NCI-H82 treated with DMSO at 0.1 percent for 48 hours (cell line): ENCODE measurements at regions not wholly inside any gene's neighbourhood (a gene's known extent, or its start where the extent isn't known, plus 50 kb on each side); places are given as distances from the start of the nearest gene placed in this dataset.

Source experiments
- DNase-seq: peaks from one replicate; lab custom pipeline; 2025; ENCODE audit not compliant: unreplicated experiment; lab: John Stamatoyannopoulos, UW

- DNase-seq, result no peak
These were observed 438.8 kb upstream of the TGFBR2 start for GRCh38 chr3:30167541-30168011.

- no peak for DNase-seq
These were observed 436.9 kb upstream of the TGFBR2 start for GRCh38 chr3:30169487-30169886.

- DNase-seq, result no peak
These were observed 435.5 kb upstream of the TGFBR2 start for GRCh38 chr3:30170681-30171438.

GRCh38 chr3:30174357-30174756, 432.0 kb upstream of the TGFBR2 start:
- no peak for DNase-seq

GRCh38 chr3:30180310-30181177, 425.9 kb upstream of the TGFBR2 start:
- DNase-seq, result no peak

- no peak for DNase-seq
These were observed 425.3 kb upstream of the TGFBR2 start for GRCh38 chr3:30181178-30181465.

- no peak for DNase-seq
These were observed 424.8 kb upstream of the TGFBR2 start for GRCh38 chr3:30181581-30181980.

- no peak for DNase-seq
These were observed 423.0 kb upstream of the TGFBR2 start for GRCh38 chr3:30183421-30183820.

- DNase-seq, result no peak
These were observed 422.1 kb upstream of the TGFBR2 start for GRCh38 chr3:30184091-30184810.

- DNase-seq, result no peak
These were observed 420.5 kb upstream of the TGFBR2 start for GRCh38 chr3:30185872-30186271.

GRCh38 chr3:30186741-30187219, 419.6 kb upstream of the TGFBR2 start:
- DNase-seq, result no peak

- DNase-seq, result no peak
These were observed 419.0 kb upstream of the TGFBR2 start for GRCh38 chr3:30187366-30187765.

GRCh38 chr3:30188713-30189112, 417.7 kb upstream of the TGFBR2 start:
- DNase-seq, result no peak

GRCh38 chr3:30189900-30190299, 416.5 kb upstream of the TGFBR2 start:
- DNase-seq, result no peak

GRCh38 chr3:30193625-30194044, 412.8 kb upstream of the TGFBR2 start:
- DNase-seq, result no peak

GRCh38 chr3:30195352-30195751, 411.0 kb upstream of the TGFBR2 start:
- DNase-seq, result no peak

- DNase-seq, result no peak
These were observed 408.2 kb upstream of the TGFBR2 start for GRCh38 chr3:30198162-30198561.

- no peak for DNase-seq
These were observed 407.2 kb upstream of the TGFBR2 start for GRCh38 chr3:30199096-30199759.

GRCh38 chr3:30199855-30200254, 406.5 kb upstream of the TGFBR2 start:
- no peak for DNase-seq

- DNase-seq, result no peak
These were observed 404.7 kb upstream of the TGFBR2 start for GRCh38 chr3:30201715-30202114.

- DNase-seq, result no peak
These were observed 403.1 kb upstream of the TGFBR2 start for GRCh38 chr3:30203301-30203700.
